HL-60 (cell line): ENCODE measurements at regions not wholly inside any gene's neighbourhood (a gene's known extent, or its start where the extent isn't known, plus 50 kb on each side); places are given as distances from the start of the nearest gene placed in this dataset.

Experiments used
- DNase-seq, 2 experiments: peaks; one replicate each; pipeline ENCODE4 v3.0.0-alpha.2; 2010 to 2020; ENCODE audit warnings: low read depth in 1 of 2, low spot score in 1 of 2
- H3K27ac ChIP-seq: fragments of 250-450 bp; sonication (Bioruptor Pico); replicated peaks from 2 replicates; pipeline ENCODE4 v1.5.1; 2020; ENCODE audit warnings: mild to moderate bottlenecking, moderate library complexity
- H3K27me3 ChIP-seq: fragments of 250-450 bp; sonication (Bioruptor Pico); 2 replicates; pipeline ENCODE4 v1.5.1; 2021; ENCODE audit warnings: mild to moderate bottlenecking, moderate library complexity; ENCODE audit not compliant: insufficient read depth, poor library complexity, severe bottlenecking
- H3K4me3 ChIP-seq: replicated peaks from 2 replicates; pipeline ENCODE4 v1.5.1; 2011; ENCODE audit warnings: mild to moderate bottlenecking, control low read depth, low read length; ENCODE audit not compliant: insufficient read depth
- GABPA ChIP-seq: IDR thresholded peaks from 2 replicates; pipeline ENCODE4 v1.6.1; 2012; ENCODE audit warnings: low read depth
- POLR2AphosphoS5 ChIP-seq: IDR thresholded peaks from 2 replicates; pipeline ENCODE4 v1.6.1; 2012; ENCODE audit warnings: low read depth
- REST ChIP-seq: IDR thresholded peaks from 2 replicates; pipeline ENCODE4 v1.6.1; 2012; ENCODE audit warnings: low read depth; ENCODE audit not compliant: insufficient replicate concordance
- SPI1 ChIP-seq: IDR thresholded peaks from 2 replicates; pipeline ENCODE4 v1.6.1; 2012; ENCODE audit warnings: low read depth, mild to moderate bottlenecking, borderline replicate concordance
- TF ChIP-seq, protein P1 (sequence below): IDR thresholded peaks from one replicate; pipeline ENCODE4 v1.5.1; 2011; ENCODE audit warnings: low read length, control low read depth, inconsistent platforms; ENCODE audit not compliant: insufficient read depth

GRCh38 chr2:164213916-164214315 lies 407.4 kb downstream of the GRB14 start:
- TF ChIP-seq, protein P1, sequence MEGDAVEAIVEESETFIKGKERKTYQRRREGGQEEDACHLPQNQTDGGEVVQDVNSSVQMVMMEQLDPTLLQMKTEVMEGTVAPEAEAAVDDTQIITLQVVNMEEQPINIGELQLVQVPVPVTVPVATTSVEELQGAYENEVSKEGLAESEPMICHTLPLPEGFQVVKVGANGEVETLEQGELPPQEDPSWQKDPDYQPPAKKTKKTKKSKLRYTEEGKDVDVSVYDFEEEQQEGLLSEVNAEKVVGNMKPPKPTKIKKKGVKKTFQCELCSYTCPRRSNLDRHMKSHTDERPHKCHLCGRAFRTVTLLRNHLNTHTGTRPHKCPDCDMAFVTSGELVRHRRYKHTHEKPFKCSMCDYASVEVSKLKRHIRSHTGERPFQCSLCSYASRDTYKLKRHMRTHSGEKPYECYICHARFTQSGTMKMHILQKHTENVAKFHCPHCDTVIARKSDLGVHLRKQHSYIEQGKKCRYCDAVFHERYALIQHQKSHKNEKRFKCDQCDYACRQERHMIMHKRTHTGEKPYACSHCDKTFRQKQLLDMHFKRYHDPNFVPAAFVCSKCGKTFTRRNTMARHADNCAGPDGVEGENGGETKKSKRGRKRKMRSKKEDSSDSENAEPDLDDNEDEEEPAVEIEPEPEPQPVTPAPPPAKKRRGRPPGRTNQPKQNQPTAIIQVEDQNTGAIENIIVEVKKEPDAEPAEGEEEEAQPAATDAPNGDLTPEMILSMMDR, result no peak
- no peak for TF ChIP-seq SPI1
- no peak for DNase-seq
- Histone ChIP-seq H3K27ac (no peak overlapping the region), H3K27me3 (no peaks in the 10 kb centered on the region), H3K4me3 (no peak overlapping the region)

- no peak overlapping the region for H3K4me3 ChIP-seq
- no peak for DNase-seq
- no peak for TF ChIP-seq SPI1
- no peak for TF ChIP-seq REST
- TF ChIP-seq, protein P1, result no peak
- no peak for TF ChIP-seq POLR2AphosphoS5
- TF ChIP-seq GABPA, result no peak
- H3K27ac ChIP-seq, result no peak overlapping the region
- no peaks in the 10 kb centered on the region for H3K27me3 ChIP-seq
Measured at GRCh38 chr2:164205347-164205746, 415.9 kb downstream of the GRB14 start.

GRCh38 chr2:164203131-164203530 lies 418.2 kb downstream of the GRB14 start:
- H3K4me3 ChIP-seq, result no peak overlapping the region
- TF ChIP-seq REST (no peak), SPI1 (no peak), POLR2AphosphoS5 (no peak), GABPA (no peak)
- TF ChIP-seq, protein P1, result no peak
- H3K27ac ChIP-seq, result no peak overlapping the region
- no peak for DNase-seq
- H3K27me3 ChIP-seq, result no peaks in the 10 kb centered on the region

- no peak for TF ChIP-seq GABPA
- TF ChIP-seq POLR2AphosphoS5, result no peak
- no peak for TF ChIP-seq REST
- TF ChIP-seq SPI1, result no peak
- TF ChIP-seq, protein P1, result no peak
- DNase-seq, result no peak
- no peak overlapping the region for H3K4me3 ChIP-seq
- no peaks in the 10 kb centered on the region for H3K27me3 ChIP-seq
- H3K27ac ChIP-seq, result no peak overlapping the region
Measured at GRCh38 chr2:164198256-164198655, 423.0 kb downstream of the GRB14 start.
